SK-MEL-5 (cell line): ENCODE measurements at regions not wholly inside any gene's neighbourhood (a gene's known extent, or its start where the extent isn't known, plus 50 kb on each side); places are given as distances from the start of the nearest gene placed in this dataset.
"Not testable (repeated sequence)": the region's sequence is repeated elsewhere in the genome, so short reads cannot be mapped to it uniquely, and the experiment has no call there.

ENCODE experiments used
- DNase-seq: peaks from one replicate; pipeline ENCODE4 v3.0.0-alpha.2; 2016; ENCODE audit warnings: low read depth, low spot score
- in situ Hi-C: cut with HindIII; loops from 2 replicates; pipeline ENCODE4 v1.10.0; 2016; ENCODE audit warnings: low sequenced_read_pairs, high pct_unique_total_duplicates, low pct_unique_long_range_greater_than_20kb

GRCh38 chr14:54251356-54251755 lies 145.5 kb upstream of the CDKN3 start:
- DNase-seq: no peak
- in situ Hi-C loops: no loop called here

DNA sequence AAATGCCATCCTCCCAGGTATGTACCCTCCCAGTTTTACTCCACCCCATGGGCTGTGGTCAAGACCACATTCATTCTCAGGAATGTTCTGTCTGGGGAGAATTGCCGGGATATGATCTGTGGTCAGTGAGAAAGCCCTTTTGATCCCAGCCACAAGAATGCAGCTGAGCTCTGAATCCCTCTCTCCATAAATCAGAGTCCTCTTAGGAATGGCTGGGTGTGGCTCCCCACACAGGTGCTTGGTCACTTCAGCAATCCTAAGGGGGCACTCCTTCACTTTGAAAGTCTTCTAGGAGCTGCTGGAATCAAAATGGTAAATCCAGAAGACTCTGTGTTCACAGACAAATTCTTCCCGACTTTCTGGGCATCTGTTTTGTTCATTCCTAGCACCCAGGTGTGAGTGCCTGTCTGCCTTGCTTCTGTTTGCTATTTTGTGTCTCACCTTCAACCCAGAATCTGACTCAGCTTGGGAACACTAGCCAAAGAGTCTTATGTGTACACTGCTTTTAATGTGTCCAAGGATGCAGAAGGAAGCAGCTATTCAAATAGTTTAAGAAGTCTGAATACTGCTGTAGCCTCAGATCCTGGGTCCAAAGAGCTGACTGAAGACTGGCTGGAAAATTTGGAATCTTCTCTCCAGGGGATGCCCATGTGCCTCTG lies 144.6 kb upstream of the CDKN3 start:
- no peak for DNase-seq
- in situ Hi-C loops: no loop called here

- in situ Hi-C loops: no loop called here
- DNase-seq: no peak
Observed at GRCh38 chr14:54253195-54253947, 143.4 kb upstream of the CDKN3 start.

GRCh38 chr14:54256156-54256555 lies 140.7 kb upstream of the CDKN3 start:
- no peak for DNase-seq
- in situ Hi-C loops: no loop called here

GRCh38 chr14:54257424-54257823 lies 139.4 kb upstream of the CDKN3 start:
- no peak for DNase-seq
- in situ Hi-C loops: no loop called here

DNA sequence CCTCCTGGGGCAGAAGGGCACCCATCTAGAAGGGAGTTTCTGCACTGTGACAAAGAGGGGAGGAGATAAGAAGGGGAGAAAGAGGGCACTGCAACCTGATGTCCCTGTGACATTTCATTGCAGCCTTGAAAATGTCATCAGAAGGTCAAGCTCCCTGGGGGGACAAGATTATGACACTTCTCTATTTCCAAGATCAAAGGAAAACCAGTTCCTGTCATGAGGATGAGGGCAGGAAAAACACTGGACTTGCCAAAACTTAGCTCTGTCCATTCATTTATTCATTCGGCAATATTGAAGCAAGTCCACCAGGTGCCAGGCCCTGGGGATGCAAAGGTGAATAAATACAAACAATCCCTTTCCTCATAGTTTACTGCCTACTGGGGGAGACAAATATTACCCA lies 138.4 kb upstream of the CDKN3 start:
- in situ Hi-C loops: no loop called here
- no peak for DNase-seq

DNA sequence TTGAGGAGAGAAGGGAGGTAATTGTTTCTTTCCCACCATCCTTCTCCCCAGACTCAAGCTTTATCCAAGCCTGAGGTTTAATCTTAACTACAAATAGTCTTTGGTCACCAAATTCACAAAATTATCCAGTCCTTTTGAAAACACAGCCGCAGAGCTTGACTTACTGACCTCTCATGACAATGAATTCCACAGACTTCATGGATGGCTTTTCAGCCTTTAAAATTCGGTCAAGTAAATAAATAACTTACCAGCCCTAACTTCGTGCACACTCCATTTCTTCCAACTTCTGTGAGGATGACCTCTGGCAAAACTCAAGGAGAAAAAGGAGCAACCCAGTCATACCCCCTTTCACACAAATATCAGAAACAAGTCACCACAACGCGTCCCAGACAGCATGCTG lies 137.0 kb upstream of the CDKN3 start:
- DNase-seq: no peak
- in situ Hi-C loops: no loop called here

DNA sequence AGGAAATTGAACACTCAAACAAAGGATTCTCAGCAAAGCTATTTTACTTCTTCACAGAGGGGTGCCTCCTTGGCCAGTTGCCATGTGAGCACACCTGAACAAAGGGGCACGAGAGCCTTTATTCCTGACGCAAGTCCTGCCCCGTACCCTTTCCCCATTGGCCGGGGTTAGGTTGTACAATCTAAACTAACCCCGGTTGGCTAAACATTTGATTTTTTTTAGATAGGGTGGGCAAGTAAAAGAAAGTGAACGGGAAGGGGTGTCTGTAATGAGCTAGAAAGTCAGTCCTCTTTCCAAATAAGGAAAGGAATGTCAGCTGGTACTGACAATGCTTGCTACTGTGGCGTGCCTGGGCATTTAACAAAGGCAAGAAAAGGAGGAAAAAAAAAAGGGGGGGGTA lies 135.5 kb upstream of the CDKN3 start:
- in situ Hi-C loops: no loop called here
- no peak for DNase-seq

- in situ Hi-C loops, DNase-seq: not testable (repeated sequence)
Observed at GRCh38 chr14:54266616-54267015, 130.2 kb upstream of the CDKN3 start.

- no peak for DNase-seq
- in situ Hi-C loops: no loop called here
Observed at GRCh38 chr14:54267172-54267571, 129.6 kb upstream of the CDKN3 start.

GRCh38 chr14:54275997-54276725 lies 120.6 kb upstream of the CDKN3 start:
- in situ Hi-C loops: no loop called here
- no peak for DNase-seq

DNA sequence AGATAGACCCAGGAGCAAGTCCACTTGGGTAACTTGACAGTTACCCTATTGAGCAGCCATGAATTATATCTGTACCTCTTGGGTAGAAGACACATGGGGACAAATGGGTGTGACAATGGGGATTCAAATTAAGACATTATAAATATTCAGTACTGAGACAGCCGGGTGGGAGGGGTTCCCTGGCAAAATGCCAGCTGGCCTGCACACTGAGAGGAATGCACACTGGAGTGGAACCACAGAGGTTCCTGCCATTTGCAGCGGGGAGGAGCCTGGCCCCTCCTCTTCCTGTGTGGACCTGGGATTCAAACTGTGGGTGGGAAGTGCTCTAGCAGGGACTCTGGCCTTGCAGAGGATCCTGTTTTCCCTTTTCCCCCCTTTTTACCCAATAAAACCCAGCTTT lies 118.7 kb upstream of the CDKN3 start:
- in situ Hi-C loops: no loop called here
- DNase-seq: no peak

DNA sequence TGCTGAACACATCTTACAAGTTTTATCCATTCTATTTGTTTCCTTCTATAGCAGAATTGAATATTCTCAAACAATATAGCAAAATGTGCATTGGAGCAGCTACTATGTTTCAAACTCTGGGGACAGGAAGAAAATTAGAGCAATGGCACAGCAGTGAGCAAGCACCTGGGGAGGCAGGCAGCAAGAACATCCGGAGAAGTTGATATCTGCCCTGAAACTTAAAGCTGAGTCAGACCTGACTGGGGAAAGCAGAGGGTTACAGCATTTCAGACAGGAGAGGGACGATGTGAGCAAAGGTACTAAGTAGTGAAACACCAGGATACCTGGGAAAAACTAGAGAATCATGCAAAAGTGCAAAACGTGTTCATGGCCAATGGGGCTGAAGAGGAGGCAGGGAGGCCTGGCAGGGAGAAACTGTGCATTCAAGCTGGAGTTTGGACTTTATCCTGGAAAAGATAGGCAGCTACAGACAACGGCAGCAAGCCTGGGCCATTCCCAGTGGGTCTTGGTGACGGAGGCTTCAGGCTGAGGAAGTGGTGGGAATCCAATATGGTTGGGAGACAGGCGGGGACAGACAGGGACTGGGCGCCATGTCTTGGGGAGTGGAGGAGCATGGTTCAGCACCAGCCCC lies 118.0 kb upstream of the CDKN3 start:
- in situ Hi-C loops: no loop called here
- DNase-seq: no peak

GRCh38 chr14:54282849-54283248 lies 114.0 kb upstream of the CDKN3 start:
- DNase-seq: no peak
- in situ Hi-C loops: no loop called here

GRCh38 chr14:54285030-54285429 lies 111.8 kb upstream of the CDKN3 start:
- in situ Hi-C loops: no loop called here
- no peak for DNase-seq

DNA sequence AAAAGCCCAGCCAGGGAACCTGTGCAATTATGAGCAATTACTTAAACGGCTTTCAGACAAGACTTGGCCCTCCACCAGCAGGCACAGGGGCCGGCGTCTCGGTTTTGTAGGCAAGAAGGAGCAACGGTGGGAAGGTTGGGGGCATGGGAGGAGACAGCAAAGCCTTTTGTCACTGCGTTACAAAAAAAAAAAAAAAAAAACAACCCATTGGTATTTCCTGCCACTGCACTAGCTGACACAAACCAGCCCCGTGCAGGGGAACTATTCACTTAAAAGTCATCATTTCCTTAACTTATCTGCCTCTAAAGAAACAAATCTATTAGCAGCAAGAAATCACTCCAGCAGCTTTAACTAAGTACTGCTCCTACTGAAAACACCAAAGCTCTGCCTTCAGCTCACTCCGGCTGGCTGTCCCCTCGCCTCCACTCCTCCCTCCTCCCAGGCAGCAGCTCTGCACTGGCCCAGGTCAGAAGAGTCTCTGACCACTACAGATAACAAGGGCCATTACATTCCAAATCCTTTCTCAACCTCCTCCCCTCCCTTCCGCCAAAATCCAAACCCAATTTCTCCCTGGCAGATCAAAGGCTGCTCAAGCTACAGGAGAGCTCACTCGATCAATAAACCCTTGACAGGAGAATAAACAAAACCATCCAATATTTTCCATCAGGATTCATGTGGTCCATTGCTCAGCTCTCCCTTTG lies 105.2 kb upstream of the CDKN3 start:
- DNase-seq: no peak
- in situ Hi-C loops: no loop called here

GRCh38 chr14:54294802-54295201 lies 102.0 kb upstream of the CDKN3 start:
- in situ Hi-C loops: no loop called here

More at GRCh38 chr14:54294802-54295201, 102.0 kb upstream of the CDKN3 start:
- DNase-seq: no peak
